GM12878 (cell line): ENCODE measurements at regions not wholly inside any gene's neighbourhood (a gene's known extent, or its start where the extent isn't known, plus 50 kb on each side); places are given as distances from the start of the nearest gene placed in this dataset.

Experiments
- POLR2AphosphoS5 ChIP-seq: IDR thresholded peaks from 2 replicates; pipeline ENCODE4 v1.6.1; 2011; ENCODE audit warnings: mild to moderate bottlenecking, low read length, inconsistent platforms
- TF ChIP-seq, protein P1 (sequence below), 3 experiments: IDR thresholded peaks in 2 of 3; conservative IDR thresholded peaks in 1 of 3; 2 replicates each; pipeline ENCODE4 v1.5.1; 2011; ENCODE audit warnings: low read depth in 3 of 3, low read length in 3 of 3, mild to moderate bottlenecking in 3 of 3, control low read depth in 2 of 3, moderate library complexity in 2 of 3, inconsistent platforms in 1 of 3, mixed read lengths in 1 of 3; ENCODE audit not compliant: control insufficient read depth in 2 of 3, insufficient read depth in 1 of 3; ENCODE audit errors: extremely low read depth in 1 of 3
- TF ChIP-seq, protein P2 (sequence below): IDR thresholded peaks from 2 replicates; pipeline ENCODE4 v1.6.1; 2011; ENCODE audit warnings: low read depth, low read length, improper control_type of control experiment, borderline replicate concordance
- TF ChIP-seq, protein P3 (sequence below): IDR thresholded peaks from 2 replicates; pipeline ENCODE4 v1.6.1; 2011; ENCODE audit warnings: mild to moderate bottlenecking, low read depth, low read length, moderate library complexity; ENCODE audit not compliant: insufficient replicate concordance

DNA sequence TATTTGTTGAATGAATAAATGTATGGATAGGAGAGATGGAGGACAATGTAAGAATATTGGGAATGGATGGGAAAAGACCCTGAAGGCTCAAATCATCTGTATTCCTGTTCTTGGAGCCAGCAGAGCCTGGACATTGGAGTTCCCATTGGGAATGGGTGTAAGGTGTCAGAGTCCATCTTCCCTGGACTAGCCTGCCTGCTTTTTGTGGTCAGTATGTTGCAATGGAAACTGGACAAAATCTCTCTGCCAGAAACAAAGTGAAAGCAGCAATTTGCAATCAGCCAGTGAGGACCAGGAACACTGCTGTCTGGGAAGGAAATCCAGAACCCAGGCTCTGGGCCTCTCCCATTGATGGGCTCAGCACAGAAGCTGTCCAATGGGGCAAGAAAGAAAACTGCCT is 83.5 kb upstream of the SKOR2 start:
- TF ChIP-seq, protein P1, sequence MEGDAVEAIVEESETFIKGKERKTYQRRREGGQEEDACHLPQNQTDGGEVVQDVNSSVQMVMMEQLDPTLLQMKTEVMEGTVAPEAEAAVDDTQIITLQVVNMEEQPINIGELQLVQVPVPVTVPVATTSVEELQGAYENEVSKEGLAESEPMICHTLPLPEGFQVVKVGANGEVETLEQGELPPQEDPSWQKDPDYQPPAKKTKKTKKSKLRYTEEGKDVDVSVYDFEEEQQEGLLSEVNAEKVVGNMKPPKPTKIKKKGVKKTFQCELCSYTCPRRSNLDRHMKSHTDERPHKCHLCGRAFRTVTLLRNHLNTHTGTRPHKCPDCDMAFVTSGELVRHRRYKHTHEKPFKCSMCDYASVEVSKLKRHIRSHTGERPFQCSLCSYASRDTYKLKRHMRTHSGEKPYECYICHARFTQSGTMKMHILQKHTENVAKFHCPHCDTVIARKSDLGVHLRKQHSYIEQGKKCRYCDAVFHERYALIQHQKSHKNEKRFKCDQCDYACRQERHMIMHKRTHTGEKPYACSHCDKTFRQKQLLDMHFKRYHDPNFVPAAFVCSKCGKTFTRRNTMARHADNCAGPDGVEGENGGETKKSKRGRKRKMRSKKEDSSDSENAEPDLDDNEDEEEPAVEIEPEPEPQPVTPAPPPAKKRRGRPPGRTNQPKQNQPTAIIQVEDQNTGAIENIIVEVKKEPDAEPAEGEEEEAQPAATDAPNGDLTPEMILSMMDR (IDR thresholded peaks at IDR 0.05 in 2 of 3, conservative IDR thresholded peaks at IDR 0.05 in 1 of 3; ENCODE audit: control insufficient read depth in 2 of 3, extremely low read depth in 1 of 3, insufficient read depth in 1 of 3, low read depth in 3 of 3, low read length in 3 of 3): no peak
- TF ChIP-seq, protein P2, sequence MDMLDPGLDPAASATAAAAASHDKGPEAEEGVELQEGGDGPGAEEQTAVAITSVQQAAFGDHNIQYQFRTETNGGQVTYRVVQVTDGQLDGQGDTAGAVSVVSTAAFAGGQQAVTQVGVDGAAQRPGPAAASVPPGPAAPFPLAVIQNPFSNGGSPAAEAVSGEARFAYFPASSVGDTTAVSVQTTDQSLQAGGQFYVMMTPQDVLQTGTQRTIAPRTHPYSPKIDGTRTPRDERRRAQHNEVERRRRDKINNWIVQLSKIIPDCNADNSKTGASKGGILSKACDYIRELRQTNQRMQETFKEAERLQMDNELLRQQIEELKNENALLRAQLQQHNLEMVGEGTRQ: no peak
- TF ChIP-seq POLR2AphosphoS5: no peak
- TF ChIP-seq, protein P3, sequence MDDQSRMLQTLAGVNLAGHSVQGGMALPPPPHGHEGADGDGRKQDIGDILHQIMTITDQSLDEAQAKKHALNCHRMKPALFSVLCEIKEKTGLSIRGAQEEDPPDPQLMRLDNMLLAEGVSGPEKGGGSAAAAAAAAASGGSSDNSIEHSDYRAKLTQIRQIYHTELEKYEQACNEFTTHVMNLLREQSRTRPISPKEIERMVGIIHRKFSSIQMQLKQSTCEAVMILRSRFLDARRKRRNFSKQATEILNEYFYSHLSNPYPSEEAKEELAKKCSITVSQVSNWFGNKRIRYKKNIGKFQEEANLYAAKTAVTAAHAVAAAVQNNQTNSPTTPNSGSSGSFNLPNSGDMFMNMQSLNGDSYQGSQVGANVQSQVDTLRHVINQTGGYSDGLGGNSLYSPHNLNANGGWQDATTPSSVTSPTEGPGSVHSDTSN: no peak
